Activated naive CD4-positive, alpha-beta T cell treated with anti-CD3 and anti-CD28 coated beads, Interleukin-2, amount 50 U/mL, for 24 hours (primary cell): ENCODE measurements at regions not wholly inside any gene's neighbourhood (a gene's known extent, or its start where the extent isn't known, plus 50 kb on each side); places are given as distances from the start of the nearest gene placed in this dataset.

Experiments used
- H3K27ac Mint-ChIP-seq: one replicate; pipeline ENCODE4 v1.8.0; 2021; ENCODE audit warnings: mild to moderate bottlenecking, mixed read lengths
- H3K27me3 Mint-ChIP-seq: one replicate; pipeline ENCODE4 v1.8.0; 2021; ENCODE audit warnings: mixed read lengths
- H3K36me3 Mint-ChIP-seq: one replicate; pipeline ENCODE4 v1.8.0; 2021; ENCODE audit warnings: mixed read lengths
- H3K4me1 Mint-ChIP-seq: one replicate; pipeline ENCODE4 v1.8.0; 2021; ENCODE audit warnings: mixed read lengths
- H3K4me3 Mint-ChIP-seq: one replicate; pipeline ENCODE4 v1.8.0; 2021; ENCODE audit warnings: mild to moderate bottlenecking, mixed read lengths
- H3K9me3 Mint-ChIP-seq: one replicate; pipeline ENCODE4 v1.8.0; 2021; ENCODE audit warnings: mixed read lengths

DNA sequence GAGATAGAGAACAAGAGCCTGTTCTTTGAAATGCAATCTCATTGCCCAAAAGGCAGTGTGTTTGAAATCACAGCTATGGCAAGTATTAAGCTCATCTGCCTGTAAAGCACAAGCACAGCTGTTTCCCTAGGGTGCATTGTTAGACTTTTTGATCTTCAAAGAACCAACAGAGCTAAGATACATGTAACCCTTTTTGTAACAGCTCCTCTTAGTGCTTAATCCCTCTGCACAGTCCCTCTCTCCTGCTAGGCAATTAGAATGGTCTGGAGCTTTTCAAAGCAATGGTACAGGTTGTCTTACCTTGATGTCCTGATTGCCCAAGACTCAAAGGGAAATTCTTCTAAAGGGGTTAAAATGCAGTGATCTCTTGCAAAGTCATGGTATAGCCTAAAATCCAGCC, 249.6 kb upstream of the CHRM2 start:
- no peak overlapping the region for H3K4me3 Mint-ChIP-seq
- H3K27me3 Mint-ChIP-seq = no peaks in the 10 kb centered on the region
- no peaks in the 10 kb centered on the region for H3K36me3 Mint-ChIP-seq
- no peaks in the 10 kb centered on the region for H3K9me3 Mint-ChIP-seq
- no peak overlapping the region for H3K27ac Mint-ChIP-seq
- no peaks in the 10 kb centered on the region for H3K4me1 Mint-ChIP-seq

- Mint-ChIP-seq H3K27me3 (no peaks in the 10 kb centered on the region), H3K9me3 (no peaks in the 10 kb centered on the region), H3K4me1 (no peaks in the 10 kb centered on the region), H3K36me3 (no peaks in the 10 kb centered on the region), H3K4me3 (no peak overlapping the region), H3K27ac (no peak overlapping the region)
Observed at GRCh38 chr7:136617176-136617575, 251.3 kb upstream of the CHRM2 start.

GRCh38 chr7:136605532-136606329, 262.7 kb upstream of the CHRM2 start:
- Mint-ChIP-seq H3K27ac (no peak overlapping the region), H3K9me3 (no peaks in the 10 kb centered on the region), H3K27me3 (no peaks in the 10 kb centered on the region), H3K36me3 (no peaks in the 10 kb centered on the region), H3K4me1 (no peaks in the 10 kb centered on the region), H3K4me3 (no peak overlapping the region)

- Mint-ChIP-seq H3K36me3 (no peaks in the 10 kb centered on the region), H3K27ac (no peak overlapping the region), H3K27me3 (no peaks in the 10 kb centered on the region), H3K9me3 (no peaks in the 10 kb centered on the region), H3K4me3 (no peak overlapping the region), H3K4me1 (no peaks in the 10 kb centered on the region)
Observed at GRCh38 chr7:136601772-136602171, 266.7 kb upstream of the CHRM2 start.

GRCh38 chr7:136600475-136600874, 268.0 kb upstream of the CHRM2 start:
- H3K9me3 Mint-ChIP-seq = peaks cover 5% of the 10 kb centered on the region
- H3K4me1 Mint-ChIP-seq = no peaks in the 10 kb centered on the region
- H3K27me3 Mint-ChIP-seq = no peaks in the 10 kb centered on the region
- no peaks in the 10 kb centered on the region for H3K36me3 Mint-ChIP-seq
- H3K27ac Mint-ChIP-seq = no peak overlapping the region
- no peak overlapping the region for H3K4me3 Mint-ChIP-seq

DNA sequence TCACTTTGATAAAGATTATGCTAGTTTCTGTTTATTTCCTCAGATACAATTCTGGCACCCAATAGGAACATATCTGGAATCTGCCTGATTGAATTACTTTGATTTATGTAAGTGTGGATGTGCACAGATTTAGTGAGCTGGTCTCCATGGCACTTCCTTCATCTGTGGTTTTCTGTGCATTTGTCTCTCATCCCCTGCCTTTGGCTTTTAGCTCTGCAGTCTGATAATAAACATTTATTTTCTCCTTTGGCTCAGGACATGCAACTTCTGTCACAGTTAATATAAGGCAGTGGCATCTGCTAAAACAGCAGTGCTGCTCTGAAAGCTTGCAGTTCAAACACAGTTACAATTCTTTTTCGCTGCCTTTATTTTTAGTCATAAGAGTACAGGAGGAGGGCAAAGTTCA, 273.7 kb upstream of the CHRM2 start:
- Mint-ChIP-seq H3K4me3 (no peak overlapping the region), H3K4me1 (no peaks in the 10 kb centered on the region), H3K27ac (no peak overlapping the region)

GRCh38 chr7:136588216-136588615, 280.2 kb upstream of the CHRM2 start:
- Mint-ChIP-seq H3K4me1 (no peaks in the 10 kb centered on the region), H3K9me3 (no peaks in the 10 kb centered on the region), H3K4me3 (no peak overlapping the region), H3K27ac (no peak overlapping the region), H3K36me3 (no peaks in the 10 kb centered on the region), H3K27me3 (no peaks in the 10 kb centered on the region)

More for the DNA sequence above, 273.7 kb upstream of the CHRM2 start:
- Mint-ChIP-seq H3K36me3 (no peaks in the 10 kb centered on the region), H3K27me3 (no peaks in the 10 kb centered on the region), H3K9me3 (peaks cover 10% of the 10 kb centered on the region)

GRCh38 chr7:136585954-136586670, 282.3 kb upstream of the CHRM2 start:
- no peaks in the 10 kb centered on the region for H3K36me3 Mint-ChIP-seq
- no peaks in the 10 kb centered on the region for H3K9me3 Mint-ChIP-seq
- no peaks in the 10 kb centered on the region for H3K4me1 Mint-ChIP-seq
- H3K27ac Mint-ChIP-seq = no peak overlapping the region
- no peak overlapping the region for H3K4me3 Mint-ChIP-seq
- no peaks in the 10 kb centered on the region for H3K27me3 Mint-ChIP-seq

DNA sequence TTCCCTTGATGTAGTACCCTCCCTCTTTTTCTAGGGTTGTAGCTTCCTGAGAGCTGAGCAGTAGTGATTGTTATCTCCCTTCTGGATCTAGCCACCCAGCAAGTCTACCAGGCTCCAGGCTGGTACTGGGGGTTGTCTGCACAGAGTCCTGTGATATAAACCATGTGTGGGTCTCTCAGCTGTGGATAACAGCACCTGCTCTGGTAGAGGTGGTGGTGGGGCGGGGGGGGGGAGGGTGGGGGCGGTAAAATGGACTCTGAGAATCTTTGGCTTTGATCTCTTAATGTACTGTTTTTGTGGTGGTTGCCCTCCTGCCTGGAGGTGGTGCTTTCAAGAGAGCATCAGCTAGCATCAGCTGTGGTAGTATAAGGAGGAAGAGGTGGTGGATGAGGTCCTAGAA, 302.0 kb upstream of the CHRM2 start:
- Mint-ChIP-seq H3K36me3 (no peaks in the 10 kb centered on the region), H3K4me3 (no peak overlapping the region), H3K9me3 (peaks cover 10% of the 10 kb centered on the region), H3K27me3 (no peaks in the 10 kb centered on the region), H3K4me1 (no peaks in the 10 kb centered on the region), H3K27ac (no peak overlapping the region)

GRCh38 chr7:136555933-136556332, 312.5 kb upstream of the CHRM2 start:
- no peak overlapping the region for H3K4me3 Mint-ChIP-seq
- H3K27ac Mint-ChIP-seq = no peak overlapping the region
- peaks cover 11% of the 10 kb centered on the region for H3K9me3 Mint-ChIP-seq
- no peaks in the 10 kb centered on the region for H3K36me3 Mint-ChIP-seq
- H3K27me3 Mint-ChIP-seq = no peaks in the 10 kb centered on the region
- H3K4me1 Mint-ChIP-seq = no peaks in the 10 kb centered on the region

DNA sequence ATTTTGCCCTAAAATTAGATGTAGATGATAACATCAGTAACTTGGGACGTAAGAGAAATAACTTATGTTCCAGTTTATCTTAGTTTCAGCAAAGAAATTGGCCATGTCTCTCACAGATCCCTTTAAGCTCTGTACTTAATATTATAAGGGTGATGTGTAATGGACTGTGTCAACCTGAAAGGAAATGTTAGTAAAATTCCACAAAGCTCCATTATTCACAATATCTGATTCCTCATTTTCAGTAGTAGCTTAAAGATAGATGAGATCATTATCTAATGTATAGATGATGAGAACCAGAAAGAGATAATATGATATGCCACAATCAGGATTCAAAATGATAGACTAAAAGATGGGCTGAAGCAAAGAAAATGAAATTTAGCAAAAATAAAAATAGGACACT, 316.8 kb upstream of the CHRM2 start:
- Mint-ChIP-seq H3K4me3 (no peak overlapping the region), H3K27ac (no peak overlapping the region), H3K27me3 (no peaks in the 10 kb centered on the region), H3K36me3 (no peaks in the 10 kb centered on the region), H3K9me3 (peaks cover 8% of the 10 kb centered on the region), H3K4me1 (no peaks in the 10 kb centered on the region)

- Mint-ChIP-seq H3K4me3 (no peak overlapping the region), H3K27ac (no peak overlapping the region), H3K4me1 (no peaks in the 10 kb centered on the region), H3K27me3 (no peaks in the 10 kb centered on the region), H3K9me3 (peaks cover 11% of the 10 kb centered on the region), H3K36me3 (no peaks in the 10 kb centered on the region)
Observed at GRCh38 chr7:136549756-136550155, 318.7 kb upstream of the CHRM2 start.

GRCh38 chr7:136533732-136534131, 334.7 kb upstream of the CHRM2 start:
- Mint-ChIP-seq H3K36me3 (no peaks in the 10 kb centered on the region), H3K4me3 (no peak overlapping the region), H3K27ac (no peak overlapping the region), H3K27me3 (no peaks in the 10 kb centered on the region), H3K4me1 (no peaks in the 10 kb centered on the region), H3K9me3 (peaks cover 17% of the 10 kb centered on the region)

DNA sequence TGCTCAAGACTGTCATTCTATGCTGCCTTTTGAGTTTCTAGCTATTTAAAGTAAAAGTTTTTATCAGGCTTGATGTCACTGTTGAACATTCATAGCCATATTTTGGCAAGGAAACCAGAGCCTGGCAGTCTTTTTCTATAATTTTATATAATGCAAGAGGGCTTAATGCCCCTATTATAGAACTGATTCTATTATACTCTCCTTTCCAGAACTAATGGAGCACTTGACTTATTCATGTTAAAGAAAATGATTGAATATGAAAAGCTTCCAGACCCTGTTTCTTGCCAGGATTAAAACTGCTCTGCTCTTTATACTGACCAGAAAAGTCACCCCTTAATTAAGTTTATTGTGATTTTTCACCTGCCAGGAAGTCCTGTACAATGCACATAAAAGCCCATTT, 337.6 kb upstream of the CHRM2 start:
- H3K4me3 Mint-ChIP-seq = no peak overlapping the region

DNA sequence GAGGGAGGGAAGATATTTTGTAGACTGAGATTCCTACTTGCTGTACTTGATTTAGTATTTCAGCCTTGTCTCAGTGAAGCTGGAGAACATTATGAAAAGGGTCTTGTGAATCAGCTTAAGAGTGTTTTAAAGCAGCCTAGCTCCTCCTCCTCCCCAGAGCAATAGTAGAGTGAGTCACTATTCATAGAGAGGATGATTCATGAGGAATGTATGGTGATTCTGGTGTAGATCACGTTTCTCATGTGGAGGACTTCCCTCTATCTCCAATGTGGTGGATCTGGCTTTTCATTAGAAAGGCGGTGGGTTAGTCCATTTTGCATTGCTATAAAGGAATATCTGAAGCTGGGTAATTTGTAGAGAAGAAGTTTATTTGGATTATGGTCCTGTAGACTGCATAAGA, 340.1 kb upstream of the CHRM2 start:
- no peaks in the 10 kb centered on the region for H3K4me1 Mint-ChIP-seq
- H3K36me3 Mint-ChIP-seq = no peaks in the 10 kb centered on the region
- H3K9me3 Mint-ChIP-seq = peaks cover 12% of the 10 kb centered on the region
- no peak overlapping the region for H3K4me3 Mint-ChIP-seq
- H3K27me3 Mint-ChIP-seq = no peaks in the 10 kb centered on the region
- no peak overlapping the region for H3K27ac Mint-ChIP-seq

More for the DNA sequence above, 337.6 kb upstream of the CHRM2 start:
- H3K27ac Mint-ChIP-seq = no peak overlapping the region
- H3K9me3 Mint-ChIP-seq = peaks cover 21% of the 10 kb centered on the region
- H3K4me1 Mint-ChIP-seq = no peaks in the 10 kb centered on the region
- no peaks in the 10 kb centered on the region for H3K36me3 Mint-ChIP-seq
- no peaks in the 10 kb centered on the region for H3K27me3 Mint-ChIP-seq

GRCh38 chr7:136527554-136527953, 340.9 kb upstream of the CHRM2 start:
- Mint-ChIP-seq H3K9me3 (peaks cover 8% of the 10 kb centered on the region), H3K4me3 (no peak overlapping the region)

More at GRCh38 chr7:136527554-136527953, 340.9 kb upstream of the CHRM2 start:
- Mint-ChIP-seq H3K27ac (no peak overlapping the region), H3K27me3 (no peaks in the 10 kb centered on the region), H3K36me3 (no peaks in the 10 kb centered on the region), H3K4me1 (no peaks in the 10 kb centered on the region)
